HG02798 (cell line): ENCODE measurements at regions not wholly inside any gene's neighbourhood (a gene's known extent, or its start where the extent isn't known, plus 50 kb on each side); places are given as distances from the start of the nearest gene placed in this dataset.

ENCODE experiments used
- ATAC-seq: cut with Tn5 transposase; IDR thresholded peaks from one replicate; pipeline ENCODE4 v1.9.1; 2021; ENCODE audit warnings: mild to moderate bottlenecking; ENCODE audit not compliant: unreplicated experiment, poor library complexity

GRCh38 chr17:72527789-72528188 is 407.0 kb downstream of the SOX9 start:
- no peak for ATAC-seq

- ATAC-seq, result no peak
Measured at GRCh38 chr17:72528683-72529082, 407.9 kb downstream of the SOX9 start.

GRCh38 chr17:72529386-72529785 is 408.6 kb downstream of the SOX9 start:
- ATAC-seq, result no peak

GRCh38 chr17:72530454-72530853 is 409.6 kb downstream of the SOX9 start:
- no peak for ATAC-seq

GRCh38 chr17:72531729-72532128 is 410.9 kb downstream of the SOX9 start:
- no peak for ATAC-seq

- ATAC-seq, result no peak
Measured at GRCh38 chr17:72534265-72534664, 413.4 kb downstream of the SOX9 start.

GRCh38 chr17:72534776-72535175 is 414.0 kb downstream of the SOX9 start:
- no peak for ATAC-seq

- ATAC-seq, result no peak
Measured at GRCh38 chr17:72535346-72535745, 414.5 kb downstream of the SOX9 start.

- ATAC-seq, result no peak
Measured at GRCh38 chr17:72535779-72536178, 415.0 kb downstream of the SOX9 start.

GRCh38 chr17:72536788-72537187 is 416.0 kb downstream of the SOX9 start:
- no peak for ATAC-seq

GRCh38 chr17:72538443-72538842 is 417.6 kb downstream of the SOX9 start:
- no peak for ATAC-seq

- ATAC-seq, result no peak
Measured at GRCh38 chr17:72538901-72539352, 418.1 kb downstream of the SOX9 start.

- peak; percentile 88 for ATAC-seq
Measured at GRCh38 chr17:72539981-72540897, 419.4 kb downstream of the SOX9 start.

GRCh38 chr17:72542317-72542716 is 421.5 kb downstream of the SOX9 start:
- no peak for ATAC-seq

- no peak for ATAC-seq
Measured at GRCh38 chr17:72545766-72546165, 424.9 kb downstream of the SOX9 start.

GRCh38 chr17:72553051-72553755 is 432.4 kb downstream of the SOX9 start:
- no peak for ATAC-seq

- ATAC-seq, result no peak
Measured at GRCh38 chr17:72554508-72554907, 433.7 kb downstream of the SOX9 start.

- no peak for ATAC-seq
Measured at GRCh38 chr17:72555052-72555451, 434.2 kb downstream of the SOX9 start.

GRCh38 chr17:72556944-72557826 is 436.4 kb downstream of the SOX9 start:
- peak; percentile 72 for ATAC-seq

GRCh38 chr17:72558971-72559476 is 438.2 kb downstream of the SOX9 start:
- ATAC-seq, result no peak
